Suprapubic skin (tissue), 4 donors: ENCODE measurements at regions not wholly inside any gene's neighbourhood (a gene's known extent, or its start where the extent isn't known, plus 50 kb on each side); places are given as distances from the start of the nearest gene placed in this dataset.
"Not testable (repeated sequence)": the region's sequence is repeated elsewhere in the genome, so short reads cannot be mapped to it uniquely, and the experiment has no call there.

Experiments used
- DNase-seq, 2 donors: peaks; one replicate each; pipeline ENCODE4 v3.0.0-alpha.2; 2019; ENCODE audit warnings: low spot score in 2 of 2
- H3K27ac ChIP-seq: fragments of 200-600 bp; sonication (generic); one replicate; pipeline ENCODE4 v1.5.1; 2019
- H3K27me3 ChIP-seq: fragments of 200-600 bp; sonication (generic); one replicate; pipeline ENCODE4 v1.5.1; 2019
- H3K36me3 ChIP-seq: fragments of 200-600 bp; sonication (generic); one replicate; pipeline ENCODE4 v1.5.1; 2019
- H3K4me1 ChIP-seq: fragments of 200-600 bp; sonication (generic); one replicate; pipeline ENCODE4 v1.5.1; 2019
- H3K4me3 ChIP-seq: fragments of 200-600 bp; sonication (generic); one replicate; pipeline ENCODE4 v1.5.1; 2019; ENCODE audit warnings: mild to moderate bottlenecking
- H3K9me3 ChIP-seq: fragments of 200-600 bp; sonication (generic); one replicate; pipeline ENCODE4 v1.5.1; 2019
- EP300 ChIP-seq: sonication (generic); formaldehyde crosslinking; IDR thresholded peaks from one replicate; pipeline ENCODE4 v1.6.1; 2017; ENCODE audit warnings: antibody characterized with exemption
- POLR2A ChIP-seq, 2 donors: fragments of 450-650 bp; IDR thresholded peaks; one replicate each; pipeline ENCODE4 v1.6.1; 2017; ENCODE audit warnings: antibody characterized with exemption in 2 of 2, mild to moderate bottlenecking in 2 of 2, moderate library complexity in 2 of 2
- POLR2AphosphoS5 ChIP-seq, 3 donors: sonication (generic); formaldehyde crosslinking; IDR thresholded peaks; one replicate each; pipeline ENCODE4 v1.6.1; 2017; ENCODE audit warnings: antibody characterized with exemption in 3 of 3
- WGBS: methylation state at CpG from one replicate; pipeline ENCODE4 v1.1.5; 2018; 5-methylcytosine and 5-hydroxymethylcytosine counted together
- TF ChIP-seq, protein P1 (sequence below), 2 donors: fragments of 200-600 bp in 1 of 2; fragments of 450-650 bp in 1 of 2; sonication (generic) in 1 of 2; IDR thresholded peaks; one replicate each; pipeline ENCODE4 v1.5.1; 2016 to 2019; ENCODE audit warnings: antibody characterized with exemption in 2 of 2, mild to moderate bottlenecking in 1 of 2, moderate library complexity in 1 of 2

DNA sequence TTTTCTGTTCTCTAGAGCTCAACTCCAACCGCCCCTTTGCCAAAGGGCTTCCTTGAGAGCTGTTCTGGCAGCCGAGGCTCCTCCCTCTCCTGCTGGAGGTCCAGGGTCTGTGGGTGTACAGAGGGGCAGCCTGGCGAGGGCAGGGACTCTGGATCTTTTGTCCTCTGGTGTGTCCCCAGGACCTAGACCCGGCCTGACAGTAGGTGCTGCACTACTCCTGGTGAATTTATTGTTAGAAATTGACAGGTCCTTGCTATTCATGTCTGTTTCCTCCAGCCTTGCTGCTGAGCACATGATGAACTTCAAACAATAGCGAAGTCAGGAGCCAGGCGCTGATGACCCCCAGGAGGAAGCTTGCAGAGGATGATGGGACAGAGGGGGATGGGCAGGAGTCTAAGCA is 234.7 kb upstream of the SULF2 start:
- 69% methylated on average over 6 of the region's 6 CpGs for WGBS
- no peak for DNase-seq
- no peaks in the 10 kb centered on the region for H3K9me3 ChIP-seq

DNA sequence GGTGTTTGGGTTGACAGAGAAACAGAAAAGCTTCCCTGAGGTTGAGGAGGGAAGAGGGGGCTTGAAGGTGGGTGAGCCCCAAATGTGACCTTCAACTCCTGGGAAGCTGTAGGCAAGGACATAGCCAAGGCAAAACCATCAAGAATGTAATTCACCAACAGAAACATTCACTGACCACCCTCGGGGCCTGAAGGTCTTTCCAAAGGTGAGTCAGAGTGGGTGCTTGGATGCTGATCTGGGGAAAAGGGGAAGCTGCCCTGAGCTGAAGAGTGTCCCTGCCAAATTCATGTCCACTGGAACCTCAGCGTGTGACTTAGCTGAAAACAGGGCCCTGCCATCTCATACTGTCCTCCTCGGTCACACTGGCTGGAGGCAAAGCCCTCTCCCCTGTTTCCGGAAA is 234.2 kb upstream of the SULF2 start:
- DNase-seq = no peak
- WGBS = 82% methylated on average over 4 of the region's 4 CpGs
- Histone ChIP-seq H3K9me3 (no peaks in the 10 kb centered on the region), H3K4me3 (no peak overlapping the region), H3K36me3 (no peaks in the 10 kb centered on the region), H3K27me3 (peaks cover 13% of the 10 kb centered on the region), H3K27ac (no peak overlapping the region), H3K4me1 (peaks cover under 1% of the 10 kb centered on the region)
- TF ChIP-seq POLR2A (IDR thresholded peaks at IDR 0.05) (no peak), EP300 (no peak), POLR2AphosphoS5 (IDR thresholded peaks at IDR 0.05) (no peak)
- TF ChIP-seq, protein P1, sequence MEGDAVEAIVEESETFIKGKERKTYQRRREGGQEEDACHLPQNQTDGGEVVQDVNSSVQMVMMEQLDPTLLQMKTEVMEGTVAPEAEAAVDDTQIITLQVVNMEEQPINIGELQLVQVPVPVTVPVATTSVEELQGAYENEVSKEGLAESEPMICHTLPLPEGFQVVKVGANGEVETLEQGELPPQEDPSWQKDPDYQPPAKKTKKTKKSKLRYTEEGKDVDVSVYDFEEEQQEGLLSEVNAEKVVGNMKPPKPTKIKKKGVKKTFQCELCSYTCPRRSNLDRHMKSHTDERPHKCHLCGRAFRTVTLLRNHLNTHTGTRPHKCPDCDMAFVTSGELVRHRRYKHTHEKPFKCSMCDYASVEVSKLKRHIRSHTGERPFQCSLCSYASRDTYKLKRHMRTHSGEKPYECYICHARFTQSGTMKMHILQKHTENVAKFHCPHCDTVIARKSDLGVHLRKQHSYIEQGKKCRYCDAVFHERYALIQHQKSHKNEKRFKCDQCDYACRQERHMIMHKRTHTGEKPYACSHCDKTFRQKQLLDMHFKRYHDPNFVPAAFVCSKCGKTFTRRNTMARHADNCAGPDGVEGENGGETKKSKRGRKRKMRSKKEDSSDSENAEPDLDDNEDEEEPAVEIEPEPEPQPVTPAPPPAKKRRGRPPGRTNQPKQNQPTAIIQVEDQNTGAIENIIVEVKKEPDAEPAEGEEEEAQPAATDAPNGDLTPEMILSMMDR (IDR thresholded peaks at IDR 0.05) = no peak

More for the DNA sequence above, 234.7 kb upstream of the SULF2 start:
- no peak overlapping the region for H3K4me3 ChIP-seq
- H3K27me3 ChIP-seq = peaks cover 13% of the 10 kb centered on the region
- peaks cover 5% of the 10 kb centered on the region for H3K4me1 ChIP-seq
- H3K36me3 ChIP-seq = no peaks in the 10 kb centered on the region
- TF ChIP-seq EP300 (no peak), POLR2A (IDR thresholded peaks at IDR 0.05) (no peak), POLR2AphosphoS5 (IDR thresholded peaks at IDR 0.05) (no peak)
- TF ChIP-seq, protein P1 (IDR thresholded peaks at IDR 0.05) = no peak
- no peak overlapping the region for H3K27ac ChIP-seq

DNA sequence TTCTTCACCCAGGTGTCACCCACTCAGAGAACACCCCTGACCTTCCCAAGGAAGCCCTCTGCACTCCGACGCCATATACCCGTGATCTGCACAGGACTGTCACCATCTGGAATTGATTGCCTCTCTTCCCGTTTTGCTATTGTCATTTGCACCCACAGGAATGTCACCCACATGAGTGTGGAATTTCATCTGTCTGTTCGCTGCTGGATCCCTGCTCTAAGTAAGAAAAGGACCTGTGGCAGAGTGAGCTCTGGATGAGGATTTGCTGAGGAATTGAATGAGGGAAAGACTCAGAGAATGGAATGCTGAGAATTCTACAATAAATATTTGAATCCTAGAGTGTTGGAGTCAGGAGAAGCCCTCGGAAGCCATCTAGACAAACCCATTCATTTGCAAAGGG is 233.6 kb upstream of the SULF2 start:
- WGBS = 72% methylated on average over 6 of the region's 6 CpGs
- H3K4me3 ChIP-seq, H3K27ac ChIP-seq, H3K4me1 ChIP-seq, H3K9me3 ChIP-seq, DNase-seq, H3K36me3 ChIP-seq: not testable (repeated sequence)
- peaks cover 13% of the 10 kb centered on the region for H3K27me3 ChIP-seq

- H3K9me3 ChIP-seq = no peaks in the 10 kb centered on the region
- WGBS = 84% methylated on average over 3 of the region's 4 CpGs
- TF ChIP-seq EP300 = no peak
- TF ChIP-seq, protein P1 (IDR thresholded peaks at IDR 0.05) = no peak
- TF ChIP-seq POLR2A (IDR thresholded peaks at IDR 0.05) = no peak
- no peak for TF ChIP-seq POLR2AphosphoS5 (IDR thresholded peaks at IDR 0.05)
- DNase-seq = no peak
- H3K27ac ChIP-seq = no peak overlapping the region
- H3K4me1 ChIP-seq = no peaks in the 10 kb centered on the region
- no peaks in the 10 kb centered on the region for H3K36me3 ChIP-seq
- no peak overlapping the region for H3K4me3 ChIP-seq
- H3K27me3 ChIP-seq = peaks cover 13% of the 10 kb centered on the region
These were observed 232.7 kb upstream of the SULF2 start for GRCh38 chr20:48017992-48018391.

GRCh38 chr20:48017509-48017908 is 232.2 kb upstream of the SULF2 start:
- H3K4me1 ChIP-seq = no peaks in the 10 kb centered on the region
- no peak for TF ChIP-seq EP300
- TF ChIP-seq, protein P1 (IDR thresholded peaks at IDR 0.05) = no peak
- TF ChIP-seq POLR2A (IDR thresholded peaks at IDR 0.05) = no peak
- TF ChIP-seq POLR2AphosphoS5 (IDR thresholded peaks at IDR 0.05) = no peak
- DNase-seq = no peak
- no peak overlapping the region for H3K27ac ChIP-seq
- WGBS = 50% methylated on average over 2 of the region's 2 CpGs
- H3K9me3 ChIP-seq = no peaks in the 10 kb centered on the region
- no peaks in the 10 kb centered on the region for H3K36me3 ChIP-seq
- peaks cover 13% of the 10 kb centered on the region for H3K27me3 ChIP-seq
- no peak overlapping the region for H3K4me3 ChIP-seq
